NT2/D1 (cell line): ENCODE measurements at regions not wholly inside any gene's neighbourhood (a gene's known extent, or its start where the extent isn't known, plus 50 kb on each side); places are given as distances from the start of the nearest gene placed in this dataset.

ENCODE experiments used
- YY1 ChIP-seq: IDR thresholded peaks from 2 replicates; pipeline ENCODE4 v1.6.1; 2011; ENCODE audit not compliant: insufficient read length, insufficient read depth
- ZNF274 ChIP-seq: IDR thresholded peaks from 2 replicates; pipeline ENCODE4 v1.6.1; 2011; ENCODE audit warnings: mild to moderate bottlenecking, low read depth, low read length

- TF ChIP-seq YY1, result no peak
- no peak for TF ChIP-seq ZNF274
Observed at GRCh38 chr18:67035026-67035425, 431.1 kb upstream of the CDH19 start.
